ENCODE measurements at regions not wholly inside any gene's neighbourhood (a gene's known extent, or its start where the extent isn't known, plus 50 kb on each side); places are given as distances from the start of the nearest gene placed in this dataset.

GRCh38 chr13:84571264-84571663, 689.0 kb upstream of the SLITRK1 start:
- TF ChIP-seq POLR2A (IDR thresholded peaks at IDR 0.05; ENCODE audit: low read depth, low read length), result no peak
- no peak for TF ChIP-seq POLR2AphosphoS5 (IDR thresholded peaks at IDR 0.05; ENCODE audit: low read depth, low read length)
